B cell (primary cell): ENCODE measurements at regions not wholly inside any gene's neighbourhood (a gene's known extent, or its start where the extent isn't known, plus 50 kb on each side); places are given as distances from the start of the nearest gene placed in this dataset.

Experiments used
- EZH2 ChIP-seq: IDR thresholded peaks from 2 replicates; pipeline ENCODE4 v1.6.1; 2012; ENCODE audit warnings: borderline replicate concordance, low read depth, mild to moderate bottlenecking, moderate library complexity, low read length; ENCODE audit not compliant: insufficient read depth, poor library complexity, severe bottlenecking
- TF ChIP-seq, protein P1 (sequence below): fragments of 200-600 bp; IDR thresholded peaks from one replicate; pipeline ENCODE4 v1.8.0; 2022; ENCODE audit warnings: antibody characterized with exemption, mild to moderate bottlenecking

DNA sequence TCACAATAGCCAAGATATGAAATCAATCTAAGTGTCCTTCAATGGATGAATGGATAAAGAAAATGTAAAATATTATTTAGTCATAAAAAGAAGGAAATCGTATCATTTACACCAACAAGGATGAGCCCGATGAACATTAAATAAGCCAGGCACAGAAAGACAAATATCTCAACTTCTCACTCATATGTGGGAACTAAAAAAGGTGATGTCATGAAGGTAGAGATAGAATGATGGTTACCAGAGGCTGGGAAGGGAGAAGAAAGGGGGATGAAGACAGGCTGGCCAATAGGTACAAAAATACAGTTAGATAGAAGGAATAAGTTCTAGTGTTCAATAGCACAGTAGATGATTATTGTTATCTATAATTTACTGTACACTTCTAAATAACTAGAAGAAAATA is 94.9 kb upstream of the RAP1B start:
- TF ChIP-seq EZH2: no peak
- TF ChIP-seq, protein P1, sequence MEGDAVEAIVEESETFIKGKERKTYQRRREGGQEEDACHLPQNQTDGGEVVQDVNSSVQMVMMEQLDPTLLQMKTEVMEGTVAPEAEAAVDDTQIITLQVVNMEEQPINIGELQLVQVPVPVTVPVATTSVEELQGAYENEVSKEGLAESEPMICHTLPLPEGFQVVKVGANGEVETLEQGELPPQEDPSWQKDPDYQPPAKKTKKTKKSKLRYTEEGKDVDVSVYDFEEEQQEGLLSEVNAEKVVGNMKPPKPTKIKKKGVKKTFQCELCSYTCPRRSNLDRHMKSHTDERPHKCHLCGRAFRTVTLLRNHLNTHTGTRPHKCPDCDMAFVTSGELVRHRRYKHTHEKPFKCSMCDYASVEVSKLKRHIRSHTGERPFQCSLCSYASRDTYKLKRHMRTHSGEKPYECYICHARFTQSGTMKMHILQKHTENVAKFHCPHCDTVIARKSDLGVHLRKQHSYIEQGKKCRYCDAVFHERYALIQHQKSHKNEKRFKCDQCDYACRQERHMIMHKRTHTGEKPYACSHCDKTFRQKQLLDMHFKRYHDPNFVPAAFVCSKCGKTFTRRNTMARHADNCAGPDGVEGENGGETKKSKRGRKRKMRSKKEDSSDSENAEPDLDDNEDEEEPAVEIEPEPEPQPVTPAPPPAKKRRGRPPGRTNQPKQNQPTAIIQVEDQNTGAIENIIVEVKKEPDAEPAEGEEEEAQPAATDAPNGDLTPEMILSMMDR: no peak
